ENCODE measurements at regions not wholly inside any gene's neighbourhood (a gene's known extent, or its start where the extent isn't known, plus 50 kb on each side); places are given as distances from the start of the nearest gene placed in this dataset.

- TF ChIP-seq, protein P1, sequence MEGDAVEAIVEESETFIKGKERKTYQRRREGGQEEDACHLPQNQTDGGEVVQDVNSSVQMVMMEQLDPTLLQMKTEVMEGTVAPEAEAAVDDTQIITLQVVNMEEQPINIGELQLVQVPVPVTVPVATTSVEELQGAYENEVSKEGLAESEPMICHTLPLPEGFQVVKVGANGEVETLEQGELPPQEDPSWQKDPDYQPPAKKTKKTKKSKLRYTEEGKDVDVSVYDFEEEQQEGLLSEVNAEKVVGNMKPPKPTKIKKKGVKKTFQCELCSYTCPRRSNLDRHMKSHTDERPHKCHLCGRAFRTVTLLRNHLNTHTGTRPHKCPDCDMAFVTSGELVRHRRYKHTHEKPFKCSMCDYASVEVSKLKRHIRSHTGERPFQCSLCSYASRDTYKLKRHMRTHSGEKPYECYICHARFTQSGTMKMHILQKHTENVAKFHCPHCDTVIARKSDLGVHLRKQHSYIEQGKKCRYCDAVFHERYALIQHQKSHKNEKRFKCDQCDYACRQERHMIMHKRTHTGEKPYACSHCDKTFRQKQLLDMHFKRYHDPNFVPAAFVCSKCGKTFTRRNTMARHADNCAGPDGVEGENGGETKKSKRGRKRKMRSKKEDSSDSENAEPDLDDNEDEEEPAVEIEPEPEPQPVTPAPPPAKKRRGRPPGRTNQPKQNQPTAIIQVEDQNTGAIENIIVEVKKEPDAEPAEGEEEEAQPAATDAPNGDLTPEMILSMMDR (IDR thresholded peaks at IDR 0.05), result no peak
- no peak for TF ChIP-seq POLR2A (IDR thresholded peaks at IDR 0.05)
These were observed 487.3 kb upstream of the ADAMTS5 start for GRCh38 chr21:27454234-27454633.

Data from uterus (tissue), 2 donors.